ENCODE measurements at regions not wholly inside any gene's neighbourhood (a gene's known extent, or its start where the extent isn't known, plus 50 kb on each side); places are given as distances from the start of the nearest gene placed in this dataset.

DNA sequence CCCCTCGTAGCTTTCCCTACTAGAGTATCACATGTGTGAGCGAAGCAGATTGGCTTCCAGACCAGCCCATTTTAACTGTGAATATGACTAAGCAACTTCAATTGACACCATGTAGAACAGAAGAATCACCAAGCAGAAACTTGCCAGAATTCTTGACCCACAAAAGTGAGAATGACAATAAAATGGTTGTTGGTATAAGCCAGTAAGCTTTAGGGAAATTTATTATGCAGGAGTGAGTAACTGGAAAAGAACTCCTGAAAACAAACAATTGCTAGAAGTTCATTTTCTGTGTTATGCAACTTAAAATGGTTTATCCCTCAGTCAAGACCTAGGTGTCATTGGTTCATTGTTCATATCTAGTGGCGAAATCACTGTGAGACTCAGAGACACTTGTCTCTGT is 303.1 kb downstream of the DMRT2 start:
- intact Hi-C loops (cut with micrococcal nuclease), result no loop called here
- DNase-seq, result no peak
- H3K27me3 Mint-ChIP-seq (ENCODE audit: low read depth in 3 of 3), result peaks cover 0 to 3% (median under 1%) of the 10 kb centered on the region in 3 donors
- no peaks in the 10 kb centered on the region for H3K36me3 Mint-ChIP-seq
- no CpG with 5 or more reads among the region's 3 CpGs for WGBS (ENCODE audit: insufficient coverage)
- H3K4me3 Mint-ChIP-seq, result no peak overlapping the region
- Histone ChIP-seq H4K20me1 (ENCODE audit: insufficient read depth, low read length) (no peaks in the 10 kb centered on the region), H3K79me2 (ENCODE audit: insufficient read depth, low read length) (no peaks in the 10 kb centered on the region), H3K36me3 (replicated peaks in 1 of 2; ENCODE audit: control insufficient read depth in 1 of 2, insufficient read depth in 2 of 2, low read length in 2 of 2) (no peaks in the 10 kb centered on the region), H2AFZ (ENCODE audit: insufficient read depth, low read depth, low read length, poor library complexity, severe bottlenecking) (no peak overlapping the region), H3K27me3 (ENCODE audit: control insufficient read depth in 2 of 2, insufficient read depth in 2 of 2, low read length in 2 of 2) (no peaks in the 10 kb centered on the region), H3K4me2 (replicated peaks; ENCODE audit: extremely low read depth, low read length, poor library complexity, severe bottlenecking) (no peak overlapping the region), H3K4me1 (ENCODE audit: control insufficient read depth in 1 of 2, insufficient read depth in 2 of 2, low read length in 2 of 2) (no peaks in the 10 kb centered on the region), H3K4me3 (replicated peaks in 1 of 3; ENCODE audit: low read depth in 2 of 3, low read length in 3 of 3) (no peak overlapping the region), H3K27ac (ENCODE audit: low read depth in 1 of 2, low read length in 2 of 2) (no peak overlapping the region), H3K9ac (ENCODE audit: insufficient read depth, low read length, poor library complexity, severe bottlenecking) (no peak overlapping the region), H3K9me3 (replicated peaks in 1 of 2; ENCODE audit: control insufficient read depth in 1 of 2, insufficient read depth in 1 of 2, low read length in 2 of 2) (peaks cover 0 to 9% of the 10 kb centered on the region in 2 donors)
- no peaks in the 10 kb centered on the region for H3K4me1 Mint-ChIP-seq
- H3K9me3 Mint-ChIP-seq, result peaks cover 0 to 10% (median 3%) of the 10 kb centered on the region in 7 donors
- no peak overlapping the region for H3K27ac Mint-ChIP-seq
- TF ChIP-seq CTCF (IDR thresholded peaks at IDR 0.05), result no peak

DNA sequence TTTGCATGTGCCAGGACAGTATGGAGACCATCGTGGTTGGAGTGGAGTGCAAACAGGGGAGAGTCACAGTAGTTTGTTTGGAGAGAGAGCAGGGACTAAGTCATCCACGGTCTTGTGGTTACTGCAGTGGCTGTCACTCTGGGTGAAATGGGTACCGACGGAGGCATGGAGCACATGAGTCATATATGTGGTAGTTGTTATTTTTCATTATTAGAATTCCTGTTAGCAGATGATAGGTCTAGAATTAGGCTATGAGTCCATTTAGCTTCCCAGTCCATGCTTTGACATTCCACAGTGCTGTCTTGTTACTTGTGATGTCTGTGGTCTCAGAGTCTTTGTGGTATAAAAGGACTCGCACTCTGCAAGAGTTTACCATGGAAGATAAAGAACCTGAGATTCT is 303.9 kb downstream of the DMRT2 start:
- DNase-seq, result no peak
- Histone ChIP-seq H3K4me2 (replicated peaks; ENCODE audit: extremely low read depth, low read length, poor library complexity, severe bottlenecking) (no peak overlapping the region), H2AFZ (ENCODE audit: insufficient read depth, low read depth, low read length, poor library complexity, severe bottlenecking) (no peak overlapping the region), H3K27me3 (ENCODE audit: control insufficient read depth in 2 of 2, insufficient read depth in 2 of 2, low read length in 2 of 2) (no peaks in the 10 kb centered on the region), H3K4me1 (ENCODE audit: control insufficient read depth in 1 of 2, insufficient read depth in 2 of 2, low read length in 2 of 2) (no peaks in the 10 kb centered on the region), H3K36me3 (replicated peaks in 1 of 2; ENCODE audit: control insufficient read depth in 1 of 2, insufficient read depth in 2 of 2, low read length in 2 of 2) (no peaks in the 10 kb centered on the region), H4K20me1 (ENCODE audit: insufficient read depth, low read length) (no peaks in the 10 kb centered on the region), H3K9me3 (replicated peaks in 1 of 2; ENCODE audit: control insufficient read depth in 1 of 2, insufficient read depth in 1 of 2, low read length in 2 of 2) (peaks cover 0 to 9% of the 10 kb centered on the region in 2 donors), H3K4me3 (replicated peaks in 1 of 3; ENCODE audit: low read depth in 2 of 3, low read length in 3 of 3) (no peak overlapping the region), H3K9ac (ENCODE audit: insufficient read depth, low read length, poor library complexity, severe bottlenecking) (no peak overlapping the region), H3K79me2 (ENCODE audit: insufficient read depth, low read length) (no peaks in the 10 kb centered on the region), H3K27ac (ENCODE audit: low read depth in 1 of 2, low read length in 2 of 2) (no peak overlapping the region)
- Mint-ChIP-seq H3K27me3 (ENCODE audit: low read depth in 3 of 3) (peaks cover 0 to 3% (median 0%) of the 10 kb centered on the region in 3 donors), H3K4me1 (no peaks in the 10 kb centered on the region), H3K27ac (no peak overlapping the region), H3K4me3 (no peak overlapping the region), H3K9me3 (peaks cover 0 to 10% (median 3%) of the 10 kb centered on the region in 7 donors), H3K36me3 (no peaks in the 10 kb centered on the region)
- intact Hi-C loops (cut with micrococcal nuclease), result no loop called here
- WGBS (ENCODE audit: insufficient coverage), result 90% methylated on average over 4 of the region's 5 CpGs
- TF ChIP-seq CTCF (IDR thresholded peaks at IDR 0.05), result no peak

Data from CD14-positive monocyte (primary cell).